ENCODE measurements at regions not wholly inside any gene's neighbourhood (a gene's known extent, or its start where the extent isn't known, plus 50 kb on each side); places are given as distances from the start of the nearest gene placed in this dataset.
A peak's percentile ranks its signal among the peaks of the same experiment; 100 is the strongest.
"Not testable (repeated sequence)": the region's sequence is repeated elsewhere in the genome, so short reads cannot be mapped to it uniquely, and the experiment has no call there.

GRCh38 chrX:7343181-7343580 lies 195.2 kb upstream of the PUDP start:
- H3K36me3 ChIP-seq (ENCODE audit: low read depth, missing control alignments): no peaks in the 10 kb centered on the region
- 93% methylated on average over 3 of the region's 3 CpGs for WGBS, 2 donors
- no peak for DNase-seq

DNA sequence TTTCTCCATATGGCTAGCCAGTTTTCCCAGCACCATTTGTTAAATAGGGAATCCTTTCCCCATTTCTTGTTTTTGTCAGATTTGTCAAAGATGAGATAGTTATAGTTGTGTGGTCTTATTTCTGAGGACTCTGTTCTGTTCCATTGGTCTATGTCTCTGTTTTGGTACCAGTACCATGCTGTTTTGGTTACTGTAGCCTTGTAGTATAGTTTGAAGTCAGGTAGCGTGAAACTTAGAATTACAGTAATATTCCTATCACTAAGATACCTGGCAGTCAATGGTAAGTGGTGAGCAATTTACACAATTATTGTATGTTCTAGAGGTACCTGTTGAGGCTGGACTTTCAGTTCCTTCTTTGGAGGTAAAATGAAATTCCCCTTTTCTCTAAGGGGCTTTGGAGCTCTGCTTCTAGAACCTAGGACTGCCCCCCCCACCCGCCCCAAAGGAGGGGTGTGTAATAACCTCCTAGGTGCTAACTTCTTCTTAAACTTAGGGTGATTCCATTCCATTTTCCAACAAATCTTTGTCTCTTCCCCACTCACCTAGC lies 187.9 kb upstream of the PUDP start:
- H3K36me3 ChIP-seq (ENCODE audit: low read depth, missing control alignments); H3K27me3 ChIP-seq; H3K4me3 ChIP-seq; H3K9me3 ChIP-seq; H3K4me1 ChIP-seq; H3K27ac ChIP-seq; DNase-seq; intact Hi-C loops (cut with DNase I; ENCODE audit: low total_unique reads): not testable (repeated sequence)
- WGBS, 2 donors: 100% methylated on average over 1 to 2 of the region's 2 CpGs

More at GRCh38 chrX:7343181-7343580, 195.2 kb upstream of the PUDP start:
- Histone ChIP-seq H3K27me3 (no peaks in the 10 kb centered on the region), H3K4me3 (no peak overlapping the region), H3K9me3 (no peaks in the 10 kb centered on the region), H3K4me1 (no peaks in the 10 kb centered on the region), H3K27ac (no peak overlapping the region)
- TF ChIP-seq CTCF (IDR thresholded peaks at IDR 0.05): no peak
- no peak for TF ChIP-seq POLR2A (IDR thresholded peaks at IDR 0.05)
- intact Hi-C loops (cut with DNase I; ENCODE audit: low total_unique reads): no loop called here

DNA sequence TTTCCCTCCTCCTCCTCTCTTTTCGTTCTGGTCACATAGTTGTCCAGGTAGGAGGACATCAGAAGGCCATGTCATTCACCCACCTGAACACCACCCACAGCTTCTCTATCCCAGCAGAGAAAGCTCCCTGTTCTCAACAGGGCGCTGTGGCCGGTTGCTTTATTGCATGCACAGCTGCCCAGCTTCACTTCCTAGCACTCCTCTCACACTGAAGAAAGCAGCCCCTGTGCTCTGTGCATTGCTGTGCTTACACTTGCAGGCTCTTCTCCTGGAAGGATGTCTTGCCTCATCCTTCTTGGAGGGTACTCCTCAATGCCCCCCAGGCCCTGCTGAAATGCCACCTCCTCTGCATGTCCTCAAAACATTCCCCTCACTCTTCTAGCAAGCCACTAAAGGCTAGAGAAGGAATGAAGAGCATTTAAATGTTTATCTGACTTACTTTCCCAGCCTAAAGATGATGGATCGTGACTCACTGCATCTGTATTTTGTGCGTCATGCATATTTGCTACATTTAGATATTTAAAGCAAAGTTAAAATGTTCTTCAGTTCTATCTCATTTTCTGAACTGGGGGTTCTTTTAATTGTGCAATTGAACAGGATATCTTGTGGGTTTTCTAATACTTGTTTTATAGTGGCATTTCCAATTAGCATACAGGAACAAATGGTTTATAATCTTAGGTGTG lies 186.4 kb upstream of the PUDP start:
- no peaks in the 10 kb centered on the region for H3K36me3 ChIP-seq (ENCODE audit: low read depth, missing control alignments)
- no peaks in the 10 kb centered on the region for H3K9me3 ChIP-seq
- intact Hi-C loops (cut with DNase I; ENCODE audit: low total_unique reads): no loop called here
- WGBS, 2 donors: 94 to 95% methylated on average over 5 of the region's 5 CpGs
- H3K27me3 ChIP-seq: no peaks in the 10 kb centered on the region
- TF ChIP-seq POLR2A (IDR thresholded peaks at IDR 0.05) (no peak), CTCF (IDR thresholded peaks at IDR 0.05) (no peak)
- no peak overlapping the region for H3K4me3 ChIP-seq
- no peak overlapping the region for H3K27ac ChIP-seq
- no peaks in the 10 kb centered on the region for H3K4me1 ChIP-seq
- no peak for DNase-seq

DNA sequence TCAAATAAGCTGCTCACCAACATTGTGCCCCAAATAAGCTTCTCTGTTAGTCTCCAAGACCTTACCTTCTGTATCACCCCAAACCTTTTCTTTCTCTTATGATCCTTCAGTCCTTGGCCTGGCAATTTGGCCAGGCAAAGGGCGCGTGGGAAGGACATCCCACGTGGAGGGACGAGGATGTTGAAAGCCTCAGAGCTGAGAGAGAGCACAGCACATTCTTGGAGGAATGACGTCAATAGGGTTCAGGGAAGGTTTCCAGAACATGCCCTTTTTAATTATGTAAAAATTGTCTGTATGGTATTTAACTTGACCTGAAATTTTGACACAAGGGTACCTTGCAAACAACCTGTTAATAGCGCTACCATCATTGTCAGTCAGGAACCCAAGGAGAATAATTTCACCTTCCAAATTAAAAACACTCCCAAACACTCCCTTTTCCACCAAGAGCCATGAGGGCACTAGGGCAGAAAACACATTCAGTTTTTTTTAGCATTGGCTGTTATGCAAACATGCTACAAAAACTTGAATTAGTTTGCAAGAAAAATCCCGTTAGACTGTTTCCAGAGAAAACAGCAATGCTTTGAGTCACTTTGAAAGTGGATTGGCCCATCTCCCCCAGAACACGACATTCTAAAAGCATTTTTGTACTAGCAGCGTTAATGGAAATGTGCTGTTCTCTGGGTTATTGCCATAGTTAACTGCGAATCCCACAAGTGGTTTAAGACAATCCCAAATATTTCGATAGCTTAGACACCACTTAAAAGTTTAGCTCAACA lies 183.2 kb upstream of the PUDP start:
- H3K27me3 ChIP-seq: no peaks in the 10 kb centered on the region
- H3K4me3 ChIP-seq: no peak overlapping the region
- no peak for TF ChIP-seq CTCF (IDR thresholded peaks at IDR 0.05)
- no peak for TF ChIP-seq POLR2A (IDR thresholded peaks at IDR 0.05)
- H3K27ac ChIP-seq: no peak overlapping the region
- WGBS, 2 donors: 55 to 56% methylated on average over 10 to 11 of the region's 11 CpGs
- no peaks in the 10 kb centered on the region for H3K9me3 ChIP-seq
- no peaks in the 10 kb centered on the region for H3K36me3 ChIP-seq (ENCODE audit: low read depth, missing control alignments)
- H3K4me1 ChIP-seq: no peaks in the 10 kb centered on the region
- intact Hi-C loops (cut with DNase I; ENCODE audit: low total_unique reads): no loop called here
- DNase-seq: peak; percentile 19

DNA sequence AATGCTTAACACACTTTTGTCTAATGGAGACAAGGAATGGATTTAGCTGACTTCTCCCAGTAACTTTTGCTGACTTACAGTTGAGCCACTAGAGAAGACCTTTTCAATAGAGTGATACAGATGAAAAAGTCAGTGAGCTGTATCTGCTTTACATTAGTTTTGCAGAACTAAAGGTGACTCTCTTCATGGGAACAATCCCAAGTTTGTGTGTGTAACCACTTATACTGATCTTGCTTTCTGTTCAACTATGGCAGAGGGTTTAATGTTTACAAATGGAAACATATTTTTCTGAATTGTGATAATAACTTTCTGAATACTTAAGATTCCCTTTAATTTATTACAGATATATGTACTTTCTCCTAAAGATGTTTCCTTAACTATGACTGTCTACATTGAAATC lies 182.6 kb upstream of the PUDP start:
- no peaks in the 10 kb centered on the region for H3K36me3 ChIP-seq (ENCODE audit: low read depth, missing control alignments)
- no peak for TF ChIP-seq CTCF (IDR thresholded peaks at IDR 0.05)
- TF ChIP-seq POLR2A (IDR thresholded peaks at IDR 0.05): no peak
- no peak for DNase-seq
- H3K27ac ChIP-seq: no peak overlapping the region
- H3K27me3 ChIP-seq: no peaks in the 10 kb centered on the region
- no peak overlapping the region for H3K4me3 ChIP-seq
- H3K4me1 ChIP-seq: no peaks in the 10 kb centered on the region
- intact Hi-C loops (cut with DNase I; ENCODE audit: low total_unique reads): no loop called here
- no peaks in the 10 kb centered on the region for H3K9me3 ChIP-seq
